Ascending aorta (tissue), 2 donors: ENCODE measurements at regions not wholly inside any gene's neighbourhood (a gene's known extent, or its start where the extent isn't known, plus 50 kb on each side); places are given as distances from the start of the nearest gene placed in this dataset.

Experiments
- DNase-seq, 2 donors: peaks; one replicate each; pipeline ENCODE4 v3.0.0-alpha.2; 2019; ENCODE audit warnings: low spot score in 2 of 2
- H3K27ac ChIP-seq, 2 donors: fragments of 200-600 bp; sonication (generic); one replicate each; pipeline ENCODE4 v1.5.1; 2016 to 2017; ENCODE audit warnings: mild to moderate bottlenecking in 1 of 2
- H3K27me3 ChIP-seq: fragments of 200-600 bp; sonication (generic); one replicate; pipeline ENCODE4 v1.5.1; 2017
- H3K36me3 ChIP-seq, 2 donors: fragments of 200-600 bp; sonication (generic); one replicate each; pipeline ENCODE4 v1.5.1; 2016
- H3K4me1 ChIP-seq, 2 donors: fragments of 200-600 bp; sonication (generic); one replicate each; pipeline ENCODE4 v1.5.1; 2016 to 2017; ENCODE audit warnings: mild to moderate bottlenecking in 1 of 2
- H3K4me3 ChIP-seq, 2 donors: fragments of 200-600 bp; sonication (generic); one replicate each; pipeline ENCODE4 v1.5.1; 2016 to 2017; ENCODE audit warnings: mild to moderate bottlenecking in 1 of 2
- H3K9me3 ChIP-seq, 2 donors: fragments of 200-600 bp; sonication (generic); one replicate each; pipeline ENCODE4 v1.5.1; 2016
- intact Hi-C: fragments of 100-400 bp; cut with DNase I; formaldehyde crosslinking; loops from one replicate; pipeline ENCODE4 v1.15.1; 2023
- TF ChIP-seq, protein P1 (sequence below), 3 experiments: fragments of 200-600 bp in 2 of 3; fragments of 450-650 bp in 1 of 3; sonication (generic) in 2 of 3; IDR thresholded peaks; one replicate each; pipeline ENCODE4 v1.5.1; 2016 to 2019; ENCODE audit warnings: antibody characterized with exemption in 3 of 3, mild to moderate bottlenecking in 1 of 3, moderate library complexity in 1 of 3

DNA sequence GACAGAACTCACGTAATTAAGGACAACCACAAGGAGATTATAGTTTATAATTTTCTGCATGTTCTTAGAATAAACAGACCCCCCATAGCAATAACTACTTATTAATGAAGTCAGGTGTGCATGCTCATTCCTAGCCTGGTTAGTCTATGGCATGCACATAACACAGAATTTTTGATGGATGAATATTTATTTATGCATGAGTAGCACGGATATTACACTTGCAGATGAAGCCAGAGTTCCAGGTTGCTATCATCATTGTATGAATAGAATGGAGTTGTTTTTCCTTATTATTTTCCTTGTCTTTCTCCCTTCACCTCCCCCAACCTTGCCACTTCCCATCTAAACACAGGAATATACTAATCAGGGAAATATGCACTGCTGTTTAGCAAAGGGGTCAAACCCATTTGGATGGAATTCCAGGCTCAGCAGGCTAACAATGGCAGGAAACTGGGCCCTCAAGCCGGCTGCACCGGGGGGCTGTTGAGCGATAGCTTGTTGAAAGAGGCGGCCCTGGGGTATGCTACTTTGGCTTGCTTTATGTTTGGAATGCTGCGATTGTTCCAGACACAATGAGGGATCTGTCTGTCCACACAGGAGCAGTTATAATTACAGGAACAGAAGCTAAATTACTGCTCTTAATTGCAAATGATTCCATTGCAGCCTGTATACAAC, 112.6 kb downstream of the TMEM170B start:
- DNase-seq = no peak
- Histone ChIP-seq H3K36me3 (no peaks in the 10 kb centered on the region), H3K9me3 (no peaks in the 10 kb centered on the region), H3K4me3 (no peak overlapping the region), H3K4me1 (peaks cover 5 to 29% of the 10 kb centered on the region in 2 donors), H3K27ac (no peak overlapping the region), H3K27me3 (no peaks in the 10 kb centered on the region)
- TF ChIP-seq, protein P1, sequence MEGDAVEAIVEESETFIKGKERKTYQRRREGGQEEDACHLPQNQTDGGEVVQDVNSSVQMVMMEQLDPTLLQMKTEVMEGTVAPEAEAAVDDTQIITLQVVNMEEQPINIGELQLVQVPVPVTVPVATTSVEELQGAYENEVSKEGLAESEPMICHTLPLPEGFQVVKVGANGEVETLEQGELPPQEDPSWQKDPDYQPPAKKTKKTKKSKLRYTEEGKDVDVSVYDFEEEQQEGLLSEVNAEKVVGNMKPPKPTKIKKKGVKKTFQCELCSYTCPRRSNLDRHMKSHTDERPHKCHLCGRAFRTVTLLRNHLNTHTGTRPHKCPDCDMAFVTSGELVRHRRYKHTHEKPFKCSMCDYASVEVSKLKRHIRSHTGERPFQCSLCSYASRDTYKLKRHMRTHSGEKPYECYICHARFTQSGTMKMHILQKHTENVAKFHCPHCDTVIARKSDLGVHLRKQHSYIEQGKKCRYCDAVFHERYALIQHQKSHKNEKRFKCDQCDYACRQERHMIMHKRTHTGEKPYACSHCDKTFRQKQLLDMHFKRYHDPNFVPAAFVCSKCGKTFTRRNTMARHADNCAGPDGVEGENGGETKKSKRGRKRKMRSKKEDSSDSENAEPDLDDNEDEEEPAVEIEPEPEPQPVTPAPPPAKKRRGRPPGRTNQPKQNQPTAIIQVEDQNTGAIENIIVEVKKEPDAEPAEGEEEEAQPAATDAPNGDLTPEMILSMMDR (IDR thresholded peaks at IDR 0.05) = no peak
- intact Hi-C loops = loop anchor here (5.0 kb wide), 1 partner anchor 33 kb away; no protein-coding TSS in a partner anchor

DNA sequence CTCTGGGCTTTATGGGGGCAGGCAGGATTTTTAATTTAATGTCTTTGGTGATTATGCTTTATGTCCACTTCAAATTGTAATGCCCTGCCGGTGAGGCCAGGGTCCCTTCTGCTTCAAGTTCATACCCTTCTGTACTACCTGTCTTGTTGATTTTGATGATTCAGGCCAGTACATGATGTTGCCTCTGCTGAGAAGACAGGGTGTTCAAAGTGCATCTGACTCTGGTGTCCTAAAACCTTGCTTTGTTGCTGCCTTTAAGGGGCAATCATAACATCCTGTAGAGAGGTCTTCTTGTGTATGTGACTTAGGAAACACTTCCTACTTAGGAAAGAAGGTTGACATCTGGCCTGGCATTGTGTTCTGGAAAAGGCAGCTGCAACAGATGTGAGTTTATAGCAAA, 113.2 kb downstream of the TMEM170B start:
- H3K27ac ChIP-seq = peak overlapping the region in 1 of 2 donors; percentile 6

DNA sequence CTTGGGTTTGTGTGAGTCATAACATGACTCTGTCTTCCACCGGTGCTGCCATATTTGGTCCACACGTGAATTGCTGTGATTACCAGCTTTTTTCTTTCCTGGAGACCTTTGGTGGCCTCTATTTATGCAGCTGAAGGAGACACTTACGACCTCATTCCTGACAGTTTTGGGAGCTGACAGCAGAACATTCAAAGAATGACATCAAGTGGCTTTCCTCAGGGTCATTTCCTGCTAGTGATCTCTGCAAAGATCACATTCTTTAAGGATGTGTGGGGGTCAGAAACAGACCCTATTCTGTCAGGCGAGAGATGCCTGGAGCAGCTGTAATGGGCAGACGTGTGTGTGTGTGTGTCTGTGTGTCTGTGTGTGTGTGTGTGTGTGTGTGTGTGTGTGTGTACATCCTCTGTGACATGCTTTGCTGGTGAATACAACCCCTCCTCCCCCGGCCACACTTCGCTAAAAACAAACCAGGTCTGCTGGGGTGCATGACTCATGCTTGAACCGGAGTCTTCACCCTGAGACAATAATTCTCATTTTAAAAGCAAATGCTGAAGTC, 115.6 kb downstream of the TMEM170B start:
- TF ChIP-seq, protein P1 (IDR thresholded peaks at IDR 0.05) = no peak
- no peaks in the 10 kb centered on the region for H3K9me3 ChIP-seq
- DNase-seq = no peak
- H3K4me1 ChIP-seq = peaks cover 0 to 28% of the 10 kb centered on the region in 2 donors
- H3K4me3 ChIP-seq = no peak overlapping the region
- H3K36me3 ChIP-seq = no peaks in the 10 kb centered on the region
- no peak overlapping the region for H3K27ac ChIP-seq
- intact Hi-C loops = loop anchor here (5.0 kb wide), 1 partner anchor 36 kb away; no protein-coding TSS in a partner anchor
- H3K27me3 ChIP-seq = no peaks in the 10 kb centered on the region

More for the DNA sequence above, 113.2 kb downstream of the TMEM170B start:
- no peak overlapping the region for H3K4me3 ChIP-seq
- DNase-seq = no peak
- intact Hi-C loops = loop anchor here (5.0 kb wide), 1 partner anchor 33 kb away; no protein-coding TSS in a partner anchor
- no peaks in the 10 kb centered on the region for H3K9me3 ChIP-seq
- no peaks in the 10 kb centered on the region for H3K27me3 ChIP-seq
- no peaks in the 10 kb centered on the region for H3K36me3 ChIP-seq
- peaks cover 5 to 31% of the 10 kb centered on the region in 2 donors for H3K4me1 ChIP-seq
- TF ChIP-seq, protein P1 (IDR thresholded peaks at IDR 0.05) = no peak

DNA sequence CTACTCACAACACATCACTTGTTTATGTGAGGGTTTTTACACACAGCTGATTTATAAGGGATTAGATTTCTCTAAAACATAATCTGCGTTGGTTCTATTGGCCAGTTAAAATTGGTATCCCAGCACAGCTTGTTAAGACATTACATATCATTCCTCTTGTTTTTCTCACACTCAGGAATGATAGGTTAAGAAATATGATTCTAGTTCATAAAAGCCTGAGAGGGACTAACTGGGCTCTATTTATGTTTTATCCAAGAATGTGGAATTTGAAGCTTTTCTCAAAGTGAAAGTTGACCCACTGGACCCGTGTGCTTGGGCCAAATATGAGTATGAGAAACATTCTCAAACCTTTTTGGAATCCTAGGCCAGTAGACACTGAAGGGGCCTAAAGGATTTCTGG, 117.3 kb downstream of the TMEM170B start:
- Histone ChIP-seq H3K9me3 (no peaks in the 10 kb centered on the region), H3K27me3 (no peaks in the 10 kb centered on the region), H3K27ac (peak overlapping the region; percentile 36 to 59), H3K4me1 (peaks cover 0 to 28% of the 10 kb centered on the region in 2 donors), H3K4me3 (no peak overlapping the region), H3K36me3 (no peaks in the 10 kb centered on the region)
- TF ChIP-seq, protein P1 (IDR thresholded peaks at IDR 0.05) = no peak
- no peak for DNase-seq
- intact Hi-C loops = loop anchor here (1.0 to 5.0 kb wide), 5 partner anchors 38 to 947 kb away; no protein-coding TSS in a partner anchor

DNA sequence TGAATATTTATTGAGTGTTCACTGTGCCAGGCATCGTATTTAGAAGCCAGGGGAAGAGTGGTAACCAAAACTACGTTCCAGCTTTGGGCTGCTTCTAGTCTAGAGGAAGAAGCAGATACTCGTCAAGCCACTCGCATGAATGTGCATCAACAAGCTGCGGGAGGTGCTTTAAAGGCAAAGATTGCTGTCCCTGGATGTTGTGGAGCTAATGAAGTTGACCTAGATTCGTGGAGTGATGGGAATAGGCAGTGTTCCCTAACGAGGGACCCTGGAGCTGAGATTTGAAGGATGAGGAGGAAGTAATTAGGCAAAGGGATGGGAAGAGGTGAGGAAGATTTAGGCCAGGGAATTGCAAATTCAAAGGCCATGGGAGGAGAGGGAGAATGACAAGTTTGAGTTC, 118.9 kb downstream of the TMEM170B start:
- Histone ChIP-seq H3K4me3 (no peak overlapping the region), H3K27me3 (no peaks in the 10 kb centered on the region), H3K36me3 (no peaks in the 10 kb centered on the region), H3K27ac (peak overlapping the region; percentile 57), H3K9me3 (no peaks in the 10 kb centered on the region), H3K4me1 (peaks cover 0 to 25% of the 10 kb centered on the region in 2 donors)
- DNase-seq = no peak
- TF ChIP-seq, protein P1 (IDR thresholded peaks at IDR 0.05) = no peak
- intact Hi-C loops = loop anchor here (5.0 kb wide), 2 partner anchors 631 to 946 kb away; no protein-coding TSS in a partner anchor
